HUDEP-2 (cell line): ENCODE measurements at regions not wholly inside any gene's neighbourhood (a gene's known extent, or its start where the extent isn't known, plus 50 kb on each side); places are given as distances from the start of the nearest gene placed in this dataset.
"Not testable (repeated sequence)": the region's sequence is repeated elsewhere in the genome, so short reads cannot be mapped to it uniquely, and the experiment has no call there.

Source experiments
- DNase-seq, 76 experiments: peaks; one replicate each; lab custom pipeline; 2025; ENCODE audit not compliant: unreplicated experiment in 76 of 76; lab: John Stamatoyannopoulos, UW

DNA sequence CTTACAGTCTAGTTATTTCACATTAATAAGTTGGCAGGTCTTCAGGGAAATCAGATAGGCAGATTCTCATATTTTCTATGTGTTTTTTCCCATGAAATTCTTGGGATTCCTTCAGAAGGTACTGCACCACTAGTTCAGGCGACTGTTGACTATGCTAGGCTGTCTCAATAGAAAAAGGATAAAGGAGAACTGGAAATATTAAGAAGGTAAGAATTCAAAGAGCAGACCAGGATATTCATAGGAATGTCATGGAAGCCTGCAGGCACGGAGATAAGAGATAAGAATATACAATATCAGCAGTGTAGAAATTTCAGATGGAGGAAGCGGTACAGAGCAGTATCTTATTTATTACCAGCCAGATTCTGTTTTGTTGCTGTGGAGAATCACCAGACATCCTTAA lies 432.1 kb upstream of the MDFIC2 start:
- DNase-seq: no peak

DNA sequence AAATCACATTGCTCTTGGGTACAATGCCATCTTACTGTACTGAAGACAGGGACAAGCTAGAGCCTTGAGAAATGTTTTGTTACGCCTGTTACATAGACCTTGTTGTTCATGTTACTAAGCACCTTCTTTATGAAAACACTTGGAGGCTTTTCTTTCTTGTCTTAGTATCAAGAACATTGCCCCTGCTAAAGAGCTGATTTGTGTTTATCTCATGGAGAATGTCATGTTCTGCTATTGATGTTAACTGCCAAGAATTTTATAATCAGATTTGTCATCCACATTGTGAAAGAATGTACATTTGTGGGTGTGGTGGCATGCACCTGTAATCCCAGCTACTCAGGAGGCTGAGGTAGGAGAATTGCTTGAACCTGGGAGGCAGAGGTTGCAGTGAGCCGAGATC lies 431.3 kb upstream of the MDFIC2 start:
- DNase-seq: no peak

DNA sequence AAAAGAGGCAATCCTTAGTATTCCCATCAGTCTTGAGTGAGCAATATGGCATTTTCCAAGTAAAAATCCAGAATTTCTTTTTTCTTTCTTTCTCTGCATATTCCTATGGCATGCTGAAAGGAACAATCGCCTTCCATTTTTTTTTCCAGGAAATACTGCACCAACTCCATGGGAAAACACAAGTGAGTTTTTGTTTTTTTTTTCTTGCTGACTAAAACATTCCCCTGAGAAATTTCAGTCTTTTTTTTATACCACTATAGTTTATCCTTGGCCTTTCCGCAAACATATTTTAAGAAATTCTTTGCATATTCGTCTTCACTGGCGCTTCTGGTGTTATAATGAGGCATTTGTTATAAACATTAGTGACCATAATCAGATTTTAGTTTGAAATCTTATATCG lies 429.6 kb upstream of the MDFIC2 start:
- DNase-seq: no peak

DNA sequence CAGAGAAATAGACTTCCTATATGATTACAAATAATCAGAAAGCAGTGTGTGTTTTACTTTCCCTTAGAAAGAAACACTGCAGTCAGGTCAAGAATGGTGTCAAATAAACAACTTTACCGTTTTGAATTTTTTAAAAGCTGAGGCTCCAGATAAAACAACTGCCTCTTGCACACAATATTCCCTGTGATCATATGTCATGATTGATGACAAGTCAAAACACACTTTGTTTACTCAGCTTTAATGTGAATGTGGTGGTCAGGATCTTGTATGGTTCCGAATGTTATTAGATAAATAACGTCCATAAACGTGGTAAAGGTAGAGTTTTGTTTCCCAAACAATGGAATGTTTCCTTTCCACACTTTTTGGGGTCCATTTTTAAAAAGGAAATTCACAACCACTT lies 428.4 kb upstream of the MDFIC2 start:
- no peak for DNase-seq

DNA sequence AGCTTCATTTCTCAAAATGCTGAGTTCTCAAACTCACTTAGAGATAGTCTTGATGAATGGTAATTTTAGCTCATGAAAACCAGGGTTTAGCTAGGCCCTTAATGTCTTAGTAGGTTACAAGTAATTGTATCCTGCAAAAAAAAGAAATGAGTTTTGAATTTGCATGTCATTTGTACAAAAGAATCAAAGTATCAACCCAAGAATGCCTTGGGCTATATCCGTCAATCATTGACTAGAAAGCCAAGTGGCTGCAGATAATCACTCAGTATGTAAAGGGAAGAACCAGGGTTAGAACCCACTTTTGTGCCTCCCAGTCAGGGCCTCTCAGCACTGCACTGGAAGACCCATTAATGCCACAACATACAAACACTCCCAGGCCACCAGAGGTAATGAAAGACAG lies 427.6 kb upstream of the MDFIC2 start:
- DNase-seq: no peak

DNA sequence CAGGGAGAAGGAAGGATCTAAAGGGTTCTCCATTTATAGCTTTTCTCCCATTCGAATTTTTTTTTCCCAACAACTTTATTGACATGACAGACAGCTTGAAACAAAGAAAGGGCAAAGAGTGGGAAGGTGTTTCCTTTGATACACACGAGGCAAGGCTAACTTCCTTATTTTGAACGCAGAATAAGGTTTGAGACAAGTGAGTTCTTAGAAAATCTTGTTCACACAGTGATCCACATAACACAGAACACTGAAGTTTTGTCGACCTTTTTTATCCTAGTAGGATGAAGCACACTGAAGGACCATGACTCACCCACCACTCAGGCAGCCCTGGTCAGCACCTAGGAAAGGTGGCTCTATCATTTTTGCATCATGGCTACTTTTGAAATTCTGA lies 425.8 kb upstream of the MDFIC2 start:
- DNase-seq: no peak

DNA sequence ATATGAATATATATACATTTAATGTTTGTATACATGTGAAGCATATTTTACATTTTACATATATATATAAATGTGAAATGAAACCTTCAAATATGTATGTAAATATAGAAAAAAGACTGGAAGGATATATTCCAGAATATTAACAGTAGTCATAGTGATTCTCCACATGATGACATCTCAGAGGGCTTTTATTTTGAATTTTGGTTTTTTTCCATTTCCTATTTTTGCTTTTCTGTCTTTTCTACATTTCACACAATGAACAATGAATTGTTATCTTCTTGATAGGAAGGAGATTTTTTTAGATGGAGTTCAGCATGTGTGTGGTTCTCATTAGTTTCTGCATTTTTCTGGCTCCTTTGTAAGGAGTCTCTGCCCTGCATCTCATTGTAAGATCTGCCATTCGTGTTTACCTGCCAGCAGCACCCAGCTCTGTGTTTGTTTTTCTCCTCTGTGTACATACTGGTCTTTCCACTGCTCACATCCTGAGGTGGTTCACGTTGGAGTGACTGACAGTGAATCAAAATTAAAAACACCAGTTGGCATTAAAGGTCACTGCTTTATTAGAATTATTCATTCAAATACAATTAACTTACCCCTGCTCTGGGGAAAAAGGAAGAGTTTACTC lies 425.3 kb upstream of the MDFIC2 start:
- DNase-seq: no peak

DNA sequence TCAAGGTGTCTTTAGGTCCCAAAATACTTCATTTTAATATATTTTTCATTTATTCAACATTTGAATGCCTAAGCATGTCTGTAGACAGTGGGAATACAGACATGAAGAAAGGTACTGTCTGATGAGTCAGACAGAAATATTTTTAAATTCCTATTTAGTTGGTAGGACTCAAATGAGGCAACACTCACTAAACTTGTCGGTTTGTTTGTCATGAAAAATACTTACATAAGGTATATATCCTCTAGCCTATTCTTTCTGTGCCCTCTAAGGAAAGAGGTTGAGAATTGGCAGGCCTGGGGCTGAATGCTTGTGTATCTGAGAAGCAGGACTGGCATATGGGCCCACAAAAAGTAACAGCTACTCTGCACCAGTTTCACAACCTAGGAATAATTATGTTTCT lies 423.6 kb upstream of the MDFIC2 start:
- no peak for DNase-seq

DNA sequence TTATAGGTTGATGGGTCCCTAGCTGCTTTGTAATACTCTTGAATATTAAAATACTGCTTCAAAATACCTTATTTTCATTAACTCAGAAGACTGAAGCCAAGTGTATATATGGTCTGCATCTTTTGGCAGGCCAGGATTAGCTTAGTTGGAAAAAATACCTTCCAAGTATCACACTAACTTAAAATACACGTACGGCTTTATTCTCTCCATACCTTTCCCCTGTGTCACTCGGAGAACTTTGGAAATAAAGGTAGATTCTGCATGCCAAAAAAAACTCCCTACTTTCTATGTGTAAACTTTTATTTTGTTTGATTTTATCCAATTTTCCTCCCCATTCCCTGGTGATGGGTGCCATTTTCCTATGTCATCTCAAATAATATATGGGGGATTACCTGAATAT lies 422.3 kb upstream of the MDFIC2 start:
- DNase-seq: no peak

DNA sequence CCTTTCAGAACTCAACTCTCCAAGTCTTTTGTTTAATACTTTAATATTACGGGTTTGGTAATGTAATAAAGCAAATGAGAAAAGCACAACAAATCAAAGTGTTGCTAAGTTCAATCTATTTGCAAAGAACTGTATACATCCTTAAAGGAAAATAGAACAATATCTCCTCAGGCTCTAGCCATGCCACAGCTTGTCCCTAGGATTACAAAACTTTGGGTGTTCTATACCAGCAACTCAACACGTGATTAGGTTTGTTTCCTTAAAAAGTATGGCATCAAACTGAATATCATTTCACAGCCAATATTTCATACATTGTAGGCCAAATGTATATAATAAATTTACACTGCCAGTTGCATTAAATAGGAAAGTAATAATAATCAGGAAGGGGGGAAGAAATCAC lies 418.6 kb upstream of the MDFIC2 start:
- DNase-seq: no peak

DNA sequence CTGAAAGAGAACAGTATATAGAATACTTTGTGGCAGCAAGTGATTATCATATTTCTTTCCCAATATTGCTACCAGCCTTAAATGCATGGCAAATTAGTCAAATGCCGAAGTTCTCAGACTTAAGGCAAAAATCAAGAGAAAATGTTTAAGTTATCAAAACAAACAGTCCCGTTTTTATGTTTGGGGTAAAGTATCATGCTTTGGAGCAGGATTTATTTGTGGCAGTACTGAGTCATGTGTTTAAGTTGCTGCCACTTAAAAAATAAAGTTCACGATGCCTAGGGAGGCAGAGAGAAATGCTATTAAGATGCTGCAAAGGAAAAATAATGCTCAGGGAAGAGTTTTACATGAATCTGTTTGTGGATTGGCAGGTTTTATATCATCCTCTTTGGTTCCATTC lies 417.4 kb upstream of the MDFIC2 start:
- no peak for DNase-seq

DNA sequence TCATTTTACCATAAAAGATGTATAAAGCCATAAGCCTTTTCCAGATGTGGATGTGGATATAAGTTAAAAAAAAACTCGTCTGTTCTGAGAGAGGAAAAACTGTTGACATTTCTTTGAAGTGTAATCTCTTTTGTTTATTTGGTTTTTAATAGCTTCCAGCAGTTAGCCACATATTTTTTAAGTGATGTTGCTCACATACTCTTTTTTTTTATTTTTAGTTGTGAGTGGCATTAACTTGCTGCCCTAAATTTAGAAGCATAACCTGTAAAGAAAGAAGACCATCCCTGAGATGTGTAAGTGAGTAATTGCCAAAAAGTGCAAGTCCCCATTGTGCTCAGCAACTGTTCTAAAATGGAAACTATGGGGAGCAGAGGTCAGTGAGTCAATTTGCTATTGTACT lies 415.9 kb upstream of the MDFIC2 start:
- DNase-seq: no peak

DNA sequence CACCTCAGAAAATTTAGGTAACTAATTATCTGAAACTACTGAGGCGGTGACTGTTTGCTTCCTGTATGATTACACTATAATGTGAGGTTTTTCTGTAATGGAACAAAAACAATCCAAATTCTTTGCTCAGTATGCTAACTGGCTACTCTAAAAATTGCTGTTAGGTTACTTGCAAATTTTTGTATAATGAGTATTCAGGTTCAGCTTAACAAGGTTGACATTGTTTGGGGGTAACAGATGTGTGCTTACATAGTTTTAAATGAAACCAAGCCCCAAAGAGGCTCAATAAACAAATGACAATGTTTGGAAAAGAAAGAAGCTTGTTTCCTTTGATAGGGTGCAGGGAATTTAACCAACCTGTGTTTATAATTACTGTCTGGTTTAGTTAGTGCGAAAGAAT lies 414.5 kb upstream of the MDFIC2 start:
- no peak for DNase-seq

DNA sequence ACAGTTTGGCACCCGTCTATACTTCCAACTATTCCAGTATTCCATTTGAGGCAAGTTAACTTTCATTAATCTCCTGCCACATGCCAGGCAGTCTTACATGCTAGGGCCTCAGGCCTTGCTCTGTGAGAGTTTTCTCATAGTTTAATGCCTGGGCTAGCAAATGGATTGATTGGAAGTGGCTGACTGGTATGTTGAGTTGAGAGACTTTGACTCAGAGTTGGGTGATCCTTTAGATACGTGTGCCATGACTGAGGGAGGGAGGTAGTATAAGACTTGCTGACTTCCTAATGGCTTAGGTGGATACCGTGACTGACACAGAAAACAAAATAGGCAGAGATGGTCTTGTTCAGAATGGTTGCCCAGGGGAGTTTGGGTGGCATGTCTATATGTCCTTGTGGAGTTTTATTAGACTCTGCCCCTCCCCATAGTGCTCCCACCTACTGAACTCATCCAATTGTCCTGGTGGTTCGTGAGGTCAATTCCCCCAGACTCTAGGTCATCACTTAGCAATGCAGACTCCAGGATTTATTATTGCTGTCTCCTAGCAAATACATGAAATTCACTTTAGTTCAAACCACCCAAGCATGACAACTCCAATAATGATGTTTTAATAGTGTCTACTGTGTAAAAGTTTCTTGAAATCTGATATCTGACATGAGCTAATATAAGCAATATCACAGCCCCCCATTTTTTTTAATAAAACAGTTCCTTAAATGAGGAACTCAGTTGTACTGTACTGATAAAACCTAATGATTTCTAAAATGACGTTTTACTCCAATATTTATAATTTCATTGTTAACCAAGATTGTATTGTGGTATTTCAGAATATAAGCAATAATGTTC lies 413.9 kb upstream of the MDFIC2 start:
- DNase-seq: no peak

DNA sequence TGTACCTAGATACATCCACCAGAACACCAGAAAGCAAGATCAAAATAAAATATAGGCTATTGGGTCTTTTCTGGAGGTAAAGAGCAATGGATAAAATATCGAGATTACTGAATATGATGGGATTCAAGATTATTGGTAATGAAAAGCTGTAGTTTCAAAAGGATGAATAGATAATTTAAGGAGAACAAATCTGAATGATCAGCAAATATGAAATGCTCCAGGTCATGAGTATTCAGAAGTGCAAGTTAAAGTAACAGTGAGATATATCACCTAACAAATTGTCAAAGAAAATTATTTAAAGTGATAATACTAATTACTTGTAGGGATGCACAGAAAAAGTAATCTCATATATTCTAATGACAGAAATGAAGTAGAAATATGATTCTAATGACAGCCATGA lies 409.6 kb upstream of the MDFIC2 start:
- DNase-seq: no peak

DNA sequence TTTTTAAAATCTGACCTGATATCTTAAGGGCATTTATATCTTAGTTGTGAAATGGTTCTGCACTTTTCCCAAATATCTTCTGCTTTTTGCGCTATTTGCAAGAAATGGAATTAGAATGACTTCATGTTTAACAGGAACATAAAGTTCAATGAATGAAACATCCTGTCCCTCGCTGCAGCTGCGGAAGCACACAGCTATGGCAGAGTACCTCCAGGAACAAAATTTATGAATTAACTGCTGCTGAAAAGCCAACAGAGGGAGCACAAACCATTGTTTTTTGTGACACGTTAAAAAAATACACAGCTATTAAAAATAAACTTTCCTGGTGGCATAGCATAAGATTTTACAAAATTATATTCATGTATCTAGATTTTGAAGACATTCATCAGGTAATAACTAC lies 404.4 kb upstream of the MDFIC2 start:
- DNase-seq: no peak

DNA sequence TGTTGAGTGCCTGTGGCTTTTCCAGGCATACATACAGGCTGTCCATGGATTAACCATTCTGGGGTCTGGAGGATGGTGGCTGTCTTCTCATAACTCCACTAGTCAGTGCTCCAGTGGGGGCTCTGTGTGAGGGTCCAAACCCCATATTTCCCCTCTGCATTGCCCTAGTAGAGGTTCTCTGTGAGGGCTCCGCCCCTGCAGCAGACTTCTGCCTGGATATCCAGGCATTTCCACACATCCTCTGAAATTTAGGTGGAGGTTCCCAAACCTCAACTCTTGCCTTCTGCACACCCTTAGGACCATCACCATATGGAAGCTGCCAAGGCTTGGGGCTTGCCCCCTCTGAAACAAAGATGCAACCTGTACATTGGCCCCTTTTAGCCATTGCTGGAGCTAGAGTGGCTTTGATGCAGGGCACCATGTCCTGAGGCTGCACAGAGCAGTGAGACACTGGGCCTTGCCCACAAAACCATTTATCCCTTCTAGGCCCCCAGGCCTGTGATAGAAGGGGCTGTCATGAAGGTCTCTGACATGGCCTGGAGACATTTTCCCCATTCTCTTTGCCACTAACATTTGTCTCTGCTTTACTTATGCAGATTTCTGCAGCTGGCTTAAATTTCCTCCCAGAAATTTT lies 400.1 kb upstream of the MDFIC2 start:
- DNase-seq: no peak

DNA sequence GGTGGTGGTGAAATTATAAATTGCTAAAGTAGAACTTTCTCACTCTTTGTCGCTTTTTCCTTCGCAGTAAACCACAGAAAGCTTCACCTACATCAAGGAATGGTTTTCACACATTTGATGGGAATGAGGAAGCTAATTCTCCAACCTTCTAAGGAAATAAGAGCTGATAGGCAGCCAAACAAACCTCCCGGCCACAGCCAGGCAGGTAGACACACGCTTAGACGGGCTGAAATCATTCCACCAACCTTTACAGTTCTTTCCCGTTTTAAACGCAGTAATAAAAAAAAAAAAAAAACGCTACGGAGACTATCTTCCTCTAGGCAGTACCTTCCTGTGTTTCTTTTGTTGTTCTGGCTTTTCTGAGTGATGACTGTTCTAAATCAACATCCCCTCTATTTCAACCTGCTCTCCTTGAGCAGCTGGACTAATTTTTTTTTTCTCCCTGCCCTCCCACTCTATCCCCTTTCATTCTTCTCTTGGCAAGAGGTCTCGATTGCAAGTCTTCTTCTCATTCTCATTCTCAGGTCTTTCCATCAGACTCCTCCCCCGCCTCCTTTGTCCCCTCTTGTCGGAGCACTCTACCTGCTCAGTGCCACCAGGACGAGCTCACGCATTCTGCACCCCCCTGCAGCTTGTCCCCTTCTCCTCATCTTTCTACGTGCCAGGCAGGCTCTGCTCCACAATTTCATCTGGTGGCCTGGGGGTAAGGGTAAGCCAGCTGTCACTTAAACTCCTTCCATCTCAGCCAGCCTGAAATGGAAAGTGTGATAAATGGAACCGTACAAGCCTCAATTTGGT lies 391.1 kb upstream of the MDFIC2 start:
- no peak for DNase-seq

DNA sequence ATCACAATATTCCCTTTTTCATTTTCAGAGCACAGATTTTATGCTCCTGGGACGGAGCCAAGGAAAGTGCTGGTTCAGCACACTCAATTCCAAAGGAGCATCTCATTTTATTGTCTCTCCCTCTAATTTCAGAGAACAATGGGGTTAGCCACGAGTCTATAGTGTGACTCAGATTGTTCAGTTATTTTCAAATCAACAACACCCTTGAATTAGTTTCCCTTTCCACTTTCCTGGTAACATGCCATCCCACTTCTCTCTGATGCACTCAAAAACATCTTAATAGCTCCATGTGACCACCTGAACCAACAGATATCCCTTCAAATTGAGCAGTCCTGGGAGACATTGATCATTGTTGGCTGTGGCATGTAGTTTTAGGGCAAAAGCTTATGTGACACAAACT lies 389.7 kb upstream of the MDFIC2 start:
- no peak for DNase-seq

DNA sequence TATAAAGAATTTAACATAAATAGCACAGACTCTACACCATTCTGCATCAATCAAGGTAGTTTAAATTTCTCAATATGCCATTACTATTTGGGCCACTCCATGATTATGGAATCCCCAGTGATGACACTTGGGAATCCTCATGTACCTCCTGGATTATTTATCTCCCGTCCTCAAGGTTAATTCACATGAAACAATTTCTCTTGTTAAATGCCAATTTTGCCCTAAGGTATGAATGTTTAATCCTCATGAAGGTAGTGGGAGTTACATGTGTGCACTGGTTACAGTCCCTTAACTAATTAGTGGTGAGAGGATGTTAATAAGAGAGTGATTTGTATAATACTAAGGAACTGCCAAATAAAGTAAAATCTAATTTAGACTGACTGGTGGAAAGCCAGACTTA lies 372.3 kb upstream of the MDFIC2 start:
- DNase-seq: no peak

DNA sequence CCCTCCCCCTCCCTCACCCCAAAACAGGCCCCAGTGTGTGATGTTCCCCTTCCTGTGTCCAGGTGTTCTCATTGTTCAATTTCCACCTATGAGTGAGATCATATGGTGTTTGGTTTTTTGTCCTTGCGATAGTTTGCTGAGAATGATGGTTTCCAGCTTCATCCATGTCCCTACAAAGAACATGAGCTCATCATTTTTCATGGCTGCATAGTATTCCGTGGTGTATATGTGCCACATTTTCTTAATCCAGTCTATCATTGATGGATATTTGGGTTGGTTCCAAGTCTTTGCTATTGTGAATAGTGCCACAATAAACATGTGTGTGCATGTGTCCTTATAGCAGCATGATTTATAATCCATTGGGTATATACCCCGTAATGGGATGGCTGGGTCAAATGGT lies 363.4 kb upstream of the MDFIC2 start:
- not testable (repeated sequence) for DNase-seq
